Stimulated activated CD4-positive, alpha-beta T cell treated with anti-CD3 and anti-CD28 coated beads, Interleukin-2, amount 100 ng/mL, for 4 hours (primary cell): ENCODE measurements at regions not wholly inside any gene's neighbourhood (a gene's known extent, or its start where the extent isn't known, plus 50 kb on each side); places are given as distances from the start of the nearest gene placed in this dataset.
"Not testable (repeated sequence)": the region's sequence is repeated elsewhere in the genome, so short reads cannot be mapped to it uniquely, and the experiment has no call there.

ENCODE experiments used
- DNase-seq: peaks from one replicate; pipeline ENCODE4 v3.0.0-alpha.2; 2020; ENCODE audit warnings: low read depth

- no peak for DNase-seq
Measured at GRCh38 chr1:5686925-5687706, 305.1 kb downstream of the NPHP4 start.

GRCh38 chr1:5686195-5686594, 306.0 kb downstream of the NPHP4 start:
- no peak for DNase-seq

- DNase-seq: no peak
Measured at GRCh38 chr1:5685446-5686040, 306.7 kb downstream of the NPHP4 start.

GRCh38 chr1:5684791-5685190, 307.4 kb downstream of the NPHP4 start:
- DNase-seq: no peak

GRCh38 chr1:5683446-5683845, 308.8 kb downstream of the NPHP4 start:
- DNase-seq: no peak

GRCh38 chr1:5682626-5683225, 309.5 kb downstream of the NPHP4 start:
- no peak for DNase-seq

- DNase-seq: no peak
Measured at GRCh38 chr1:5681654-5682053, 310.6 kb downstream of the NPHP4 start.

- DNase-seq: no peak
Measured at GRCh38 chr1:5680600-5680999, 311.6 kb downstream of the NPHP4 start.

- no peak for DNase-seq
Measured at GRCh38 chr1:5678759-5679158, 313.5 kb downstream of the NPHP4 start.

- DNase-seq: not testable (repeated sequence)
Measured at GRCh38 chr1:5672355-5672754, 319.9 kb downstream of the NPHP4 start.

- no peak for DNase-seq
Measured at GRCh38 chr1:5670590-5671350, 321.5 kb downstream of the NPHP4 start.

GRCh38 chr1:5667513-5668325, 324.5 kb downstream of the NPHP4 start:
- DNase-seq: no peak

- no peak for DNase-seq
Measured at GRCh38 chr1:5664906-5665875, 327.0 kb downstream of the NPHP4 start.

- DNase-seq: no peak
Measured at GRCh38 chr1:5664081-5664768, 328.0 kb downstream of the NPHP4 start.

- no peak for DNase-seq
Measured at GRCh38 chr1:5662744-5663126, 329.5 kb downstream of the NPHP4 start.

- no peak for DNase-seq
Measured at GRCh38 chr1:5662086-5662743, 330.0 kb downstream of the NPHP4 start.

GRCh38 chr1:5661196-5662085, 330.8 kb downstream of the NPHP4 start:
- DNase-seq: no peak

- no peak for DNase-seq
Measured at GRCh38 chr1:5660141-5660935, 331.9 kb downstream of the NPHP4 start.
